Transverse colon (tissue), 4 donors: ENCODE measurements at regions not wholly inside any gene's neighbourhood (a gene's known extent, or its start where the extent isn't known, plus 50 kb on each side); places are given as distances from the start of the nearest gene placed in this dataset.
"Not testable (repeated sequence)": the region's sequence is repeated elsewhere in the genome, so short reads cannot be mapped to it uniquely, and the experiment has no call there.

Experiments
- DNase-seq: peaks from one replicate; pipeline ENCODE4 v3.0.0-alpha.2; 2019
- H3K27ac ChIP-seq, 4 donors: fragments of 200-600 bp; sonication (generic); 2 replicates each; pipeline ENCODE4 v1.5.1; 2016 to 2018; ENCODE audit warnings: inconsistent platforms in 4 of 4
- H3K27me3 ChIP-seq: fragments of 200-600 bp; sonication (generic); 2 replicates; pipeline ENCODE4 v1.5.1; 2017; ENCODE audit warnings: inconsistent platforms
- H3K36me3 ChIP-seq, 4 donors: fragments of 200-600 bp; sonication (generic); 2 replicates each; pipeline ENCODE4 v1.5.1; 2017 to 2019; ENCODE audit warnings: inconsistent platforms in 4 of 4
- H3K4me1 ChIP-seq, 4 donors: fragments of 200-600 bp; sonication (generic); 2 replicates each; pipeline ENCODE4 v1.5.1; 2017 to 2020; ENCODE audit warnings: inconsistent platforms in 4 of 4
- H3K4me3 ChIP-seq, 4 donors: fragments of 200-600 bp; sonication (generic); 1 replicate in 1 of 4; 2 replicates in 3 of 4; pipeline versions ENCODE4 v1.5.1 to v1.6.1; 2017 to 2019; ENCODE audit warnings: inconsistent platforms in 4 of 4
- H3K9me3 ChIP-seq, 2 donors: fragments of 200-600 bp; sonication (generic); 2 replicates each; pipeline ENCODE4 v1.5.1; 2017 to 2019; ENCODE audit warnings: inconsistent platforms in 2 of 2
- WGBS, 2 donors: methylation state at CpG; one replicate each; pipeline ENCODE4 v1.1.5; 2018; ENCODE audit warnings: low coverage in 1 of 2; 5-methylcytosine and 5-hydroxymethylcytosine counted together
- in situ Hi-C, 4 donors: fragments of 200-750 bp; cut with MboI; loops; one replicate each; pipeline versions ENCODE4 v1.15.0 to v1.15.1; 2017; ENCODE audit warnings: low sequenced_read_pairs in 3 of 4, low pct_ligation_motif_present in 1 of 4, low pct_unique_long_range_greater_than_20kb in 1 of 4
- intact Hi-C: fragments of 100-400 bp; cut with DNase I; formaldehyde crosslinking; loops from one replicate; pipeline ENCODE4 v1.15.1; 2023; ENCODE audit warnings: low total_unique reads

DNA sequence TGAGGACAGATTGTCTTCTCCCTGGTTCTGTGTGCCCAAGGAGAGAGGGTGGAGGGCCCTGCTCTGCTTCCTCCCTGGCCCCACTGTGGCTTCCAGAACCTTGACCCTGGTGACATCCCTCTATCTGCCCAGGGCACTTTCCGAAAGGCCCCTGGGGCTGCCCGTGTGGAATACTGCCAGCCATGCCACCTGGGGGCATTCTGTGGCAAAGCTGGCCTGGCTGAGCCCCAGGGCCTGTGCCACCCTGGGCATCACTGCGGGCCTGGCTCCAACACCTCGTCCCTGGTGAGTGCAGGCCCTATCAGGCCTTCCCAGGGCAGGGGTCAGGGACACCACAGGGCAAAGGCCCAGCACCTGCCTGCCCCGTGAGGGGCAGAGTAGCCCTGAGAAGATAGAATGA, 123.7 kb upstream of the MTLN start:
- in situ Hi-C loops, H3K4me3 ChIP-seq, H3K27ac ChIP-seq, DNase-seq, H3K27me3 ChIP-seq, intact Hi-C loops, H3K36me3 ChIP-seq, H3K4me1 ChIP-seq, H3K9me3 ChIP-seq: not testable (repeated sequence)
- WGBS, 2 donors: no CpG with 5 or more reads among the region's 5 CpGs

DNA sequence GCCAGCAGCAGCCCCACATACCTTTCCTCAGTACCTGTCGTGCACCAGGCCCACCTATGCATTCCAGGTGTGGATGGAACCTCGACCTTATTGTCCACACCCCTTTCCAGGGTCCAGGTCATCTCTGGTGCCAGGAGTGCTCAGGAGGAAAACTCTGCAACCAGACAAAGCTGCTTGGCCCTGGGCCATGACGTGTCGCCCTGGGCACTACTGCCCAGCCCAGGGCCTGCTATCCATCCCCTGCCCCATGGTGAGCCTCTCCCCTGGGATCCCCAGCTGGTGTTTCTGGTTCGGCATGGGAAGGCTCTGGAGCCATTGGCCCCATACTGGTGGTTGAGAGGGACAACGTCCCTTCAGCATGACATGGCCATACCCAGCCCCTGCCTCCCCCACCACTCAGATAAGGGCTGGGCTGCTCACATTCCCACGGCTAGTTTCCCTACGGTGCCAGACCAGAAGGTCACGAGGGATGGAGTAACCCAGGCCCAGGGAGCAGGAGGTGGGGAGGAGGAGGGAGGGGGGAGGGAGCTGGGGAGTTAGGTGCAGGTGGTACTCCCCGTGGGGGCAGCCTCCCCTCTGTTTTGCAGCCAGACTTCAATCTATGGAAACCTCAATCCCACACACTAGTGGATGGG, 123.2 kb upstream of the MTLN start:
- H3K4me3 ChIP-seq, H3K27ac ChIP-seq, intact Hi-C loops, H3K27me3 ChIP-seq, DNase-seq, in situ Hi-C loops, H3K4me1 ChIP-seq, H3K36me3 ChIP-seq, H3K9me3 ChIP-seq: not testable (repeated sequence)
- 94% methylated on average over 4 of the region's 10 CpGs; no CpG with 5 or more reads in 1 of the 2 donors for WGBS, 2 donors

DNA sequence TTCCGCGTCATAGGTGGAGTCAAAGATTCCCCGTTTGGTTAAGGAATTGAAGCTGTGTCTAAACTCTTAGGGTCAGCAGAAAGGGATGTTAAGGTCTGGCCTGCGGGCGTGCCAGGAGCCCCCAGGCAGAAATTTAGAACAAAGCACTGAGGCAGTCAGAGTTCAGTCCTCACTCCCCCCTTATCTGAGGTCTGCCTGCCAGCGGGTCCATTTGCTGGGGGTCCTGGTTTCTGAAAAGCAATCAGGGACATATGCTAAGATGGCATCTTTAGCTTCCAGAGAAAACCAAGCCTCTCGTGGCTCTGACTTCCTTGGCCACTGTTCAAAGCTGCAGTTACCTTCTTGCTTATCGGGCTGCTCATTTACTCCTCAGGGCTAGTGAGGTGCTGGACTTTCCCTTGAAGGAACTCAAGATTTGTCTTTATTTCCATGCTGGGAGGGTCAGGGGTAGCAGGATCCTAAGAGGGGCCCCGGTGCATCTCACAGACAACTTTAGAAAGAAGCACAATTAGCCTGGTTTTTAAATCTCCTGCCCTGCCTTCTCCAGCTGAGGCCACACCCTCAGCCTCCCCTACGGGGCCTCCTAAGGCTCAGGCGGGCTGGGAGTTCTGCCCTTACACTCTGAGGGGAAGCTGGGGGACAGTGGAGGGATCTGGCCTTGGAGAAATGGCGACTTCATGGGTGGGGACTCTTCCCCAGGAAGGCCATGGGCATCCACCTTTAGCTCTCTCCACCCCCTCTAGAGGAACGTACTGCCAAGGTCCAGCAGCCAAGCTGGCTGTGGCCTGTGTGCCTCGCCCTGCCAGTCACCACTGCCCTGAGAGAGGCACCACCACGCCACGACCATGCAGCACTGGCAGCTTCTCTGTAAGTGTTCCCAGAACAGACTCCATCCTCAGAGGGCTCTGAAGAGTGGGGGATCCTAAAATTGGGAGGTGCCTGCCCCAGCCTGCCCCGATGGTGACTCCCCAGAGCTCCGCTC, 121.1 kb upstream of the MTLN start:
- 89% methylated on average over 3 of the region's 18 CpGs; no CpG with 5 or more reads in 1 of the 2 donors for WGBS, 2 donors
- H3K27me3 ChIP-seq, in situ Hi-C loops, H3K4me3 ChIP-seq, H3K36me3 ChIP-seq, H3K9me3 ChIP-seq, DNase-seq, H3K27ac ChIP-seq, H3K4me1 ChIP-seq, intact Hi-C loops: not testable (repeated sequence)

DNA sequence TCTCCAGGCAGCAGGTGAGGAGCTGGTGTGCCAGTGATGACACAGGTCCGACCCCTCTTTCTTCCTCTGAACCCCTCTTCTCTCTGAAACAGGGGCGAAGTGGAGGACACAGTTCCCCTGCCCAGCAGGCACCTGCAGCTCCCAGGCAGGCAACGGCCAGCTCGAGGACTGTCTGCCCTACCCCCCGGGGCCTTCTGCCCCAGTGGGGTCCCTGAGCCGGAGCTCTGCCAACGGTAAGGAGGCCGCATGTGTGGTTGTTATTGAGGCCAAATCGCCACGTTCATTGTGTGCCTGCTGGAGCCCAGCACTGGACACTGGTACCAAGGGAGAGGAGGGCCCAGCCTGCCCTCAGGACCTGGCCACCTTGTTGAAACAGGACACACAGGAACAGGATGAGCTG, 119.3 kb upstream of the MTLN start:
- H3K36me3 ChIP-seq, DNase-seq, H3K4me1 ChIP-seq, H3K27me3 ChIP-seq, in situ Hi-C loops, H3K9me3 ChIP-seq, H3K27ac ChIP-seq, H3K4me3 ChIP-seq, intact Hi-C loops: not testable (repeated sequence)
- 92% methylated on average over 8 of the region's 10 CpGs; no CpG with 5 or more reads in 1 of the 2 donors for WGBS, 2 donors

DNA sequence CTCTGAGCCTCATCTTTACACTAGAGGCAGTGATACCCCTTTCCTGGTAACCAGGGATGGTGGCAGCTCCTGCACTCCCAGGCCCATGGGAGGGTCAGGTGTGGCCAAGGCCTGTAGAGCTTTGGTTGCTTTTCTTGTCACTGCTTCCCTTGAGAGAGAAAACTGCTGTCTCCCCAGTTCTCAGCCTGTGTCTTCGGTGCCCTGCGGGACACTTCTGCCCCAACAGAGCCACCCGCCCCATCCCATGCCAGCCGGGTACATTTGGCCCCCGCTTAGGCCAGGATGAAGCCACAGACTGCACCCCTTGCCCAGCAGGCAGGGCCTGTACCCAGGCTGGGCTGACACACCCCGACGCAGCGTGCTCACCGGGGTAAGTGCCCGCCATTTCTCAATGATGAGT, 117.4 kb upstream of the MTLN start:
- H3K27ac ChIP-seq, intact Hi-C loops, DNase-seq, H3K36me3 ChIP-seq, H3K4me3 ChIP-seq, H3K4me1 ChIP-seq, H3K27me3 ChIP-seq, in situ Hi-C loops, H3K9me3 ChIP-seq: not testable (repeated sequence)
- 90 to 98% methylated on average over 2 to 5 of the region's 10 CpGs for WGBS, 2 donors

DNA sequence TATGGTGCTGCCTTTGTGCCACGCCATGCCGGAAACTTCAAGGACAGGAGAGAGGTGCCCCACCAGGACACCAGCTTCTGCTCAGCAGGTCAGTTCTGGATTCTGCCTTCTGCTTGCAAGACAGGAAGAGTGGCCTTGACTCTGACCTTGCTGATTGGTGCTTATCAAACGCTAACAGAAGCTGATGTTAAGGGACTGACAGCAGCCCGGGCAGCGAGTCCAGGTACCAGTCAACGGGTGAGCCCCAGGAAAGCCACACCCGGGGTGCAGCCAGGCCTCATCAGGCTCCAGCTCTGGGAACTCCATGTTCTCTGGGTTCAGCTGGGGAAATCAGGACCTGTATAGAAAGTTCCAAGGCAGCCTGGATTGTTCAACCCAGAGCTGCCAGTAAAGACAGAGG, 116.8 kb upstream of the MTLN start:
- DNase-seq, H3K27me3 ChIP-seq, H3K27ac ChIP-seq, H3K36me3 ChIP-seq, H3K4me3 ChIP-seq, in situ Hi-C loops, intact Hi-C loops, H3K9me3 ChIP-seq, H3K4me1 ChIP-seq: not testable (repeated sequence)
- WGBS, 2 donors: 64% methylated on average over 5 of the region's 7 CpGs; no CpG with 5 or more reads in 1 of the 2 donors

DNA sequence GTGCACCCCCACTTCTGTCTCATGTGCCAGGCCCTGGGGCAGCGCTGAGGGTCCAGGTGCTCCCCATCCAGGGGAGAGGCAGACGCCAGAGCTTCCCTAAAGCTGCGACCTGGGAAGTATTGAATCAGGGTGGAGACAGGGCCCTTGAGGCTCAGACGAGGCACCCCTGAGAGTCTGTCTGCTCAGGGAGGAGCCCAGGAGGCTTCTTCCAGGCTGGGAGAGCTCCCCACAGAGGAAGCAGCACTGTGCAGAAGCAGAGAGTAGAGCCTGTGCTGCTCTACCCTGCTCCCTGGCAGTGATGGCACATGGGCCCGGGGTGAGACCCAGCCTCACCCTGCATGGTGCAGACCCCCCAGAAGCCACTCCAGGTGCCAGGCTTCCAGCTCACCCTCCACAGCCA, 116.3 kb upstream of the MTLN start:
- in situ Hi-C loops: not testable (repeated sequence)

DNA sequence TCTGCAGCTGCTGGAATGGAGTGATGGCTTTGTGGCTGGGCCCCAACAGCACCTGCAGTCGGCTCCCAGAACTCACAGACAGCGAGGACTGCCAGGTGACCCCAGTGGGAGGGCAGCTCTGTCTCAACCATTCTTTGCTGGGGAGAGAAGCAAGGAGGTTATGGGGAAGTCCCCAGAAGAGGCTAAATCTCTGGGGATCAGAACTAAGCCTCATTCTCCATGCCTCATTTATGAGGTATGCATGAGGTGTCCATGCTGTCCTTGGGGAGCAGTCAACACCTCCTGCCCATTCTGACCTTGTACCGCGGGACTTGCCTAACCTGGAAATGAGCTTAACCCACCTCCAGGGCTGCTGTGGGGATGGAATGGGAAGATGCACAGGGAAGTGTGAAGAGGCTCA, 111.5 kb upstream of the MTLN start:
- in situ Hi-C loops, H3K4me3 ChIP-seq, DNase-seq, intact Hi-C loops, H3K27ac ChIP-seq, H3K9me3 ChIP-seq, H3K27me3 ChIP-seq, H3K4me1 ChIP-seq, H3K36me3 ChIP-seq: not testable (repeated sequence)
- no CpG with 5 or more reads among the region's 4 CpGs for WGBS, 2 donors

More for the DNA sequence above, 116.3 kb upstream of the MTLN start:
- intact Hi-C loops, DNase-seq, H3K27me3 ChIP-seq, H3K36me3 ChIP-seq, H3K9me3 ChIP-seq, H3K27ac ChIP-seq, H3K4me1 ChIP-seq, H3K4me3 ChIP-seq: not testable (repeated sequence)
- WGBS, 2 donors: 85 to 100% methylated on average over 1 to 4 of the region's 5 CpGs

DNA sequence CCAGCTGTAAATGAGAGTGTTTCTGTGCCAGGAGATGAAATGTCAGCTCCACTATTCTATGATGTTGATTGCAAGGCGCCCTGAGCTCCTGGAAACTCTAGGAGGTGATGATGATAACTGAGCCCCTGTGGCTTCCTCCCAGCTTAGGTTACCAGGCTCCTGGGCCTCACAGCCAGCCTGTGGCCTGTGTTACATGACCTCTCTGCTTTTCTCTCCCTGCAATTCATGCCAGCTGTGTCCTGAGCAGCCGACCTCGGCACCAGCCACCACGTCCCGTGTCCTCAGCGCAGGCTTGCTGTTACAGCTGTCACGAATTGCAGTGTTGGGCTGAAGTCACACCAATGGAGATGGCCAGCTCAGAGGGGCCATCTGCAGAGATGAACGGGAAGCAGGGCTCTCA, 110.2 kb upstream of the MTLN start:
- DNase-seq, intact Hi-C loops, in situ Hi-C loops, H3K36me3 ChIP-seq, H3K4me3 ChIP-seq, H3K9me3 ChIP-seq, H3K4me1 ChIP-seq, H3K27me3 ChIP-seq, H3K27ac ChIP-seq: not testable (repeated sequence)
- no CpG with 5 or more reads among the region's 8 CpGs for WGBS, 2 donors

DNA sequence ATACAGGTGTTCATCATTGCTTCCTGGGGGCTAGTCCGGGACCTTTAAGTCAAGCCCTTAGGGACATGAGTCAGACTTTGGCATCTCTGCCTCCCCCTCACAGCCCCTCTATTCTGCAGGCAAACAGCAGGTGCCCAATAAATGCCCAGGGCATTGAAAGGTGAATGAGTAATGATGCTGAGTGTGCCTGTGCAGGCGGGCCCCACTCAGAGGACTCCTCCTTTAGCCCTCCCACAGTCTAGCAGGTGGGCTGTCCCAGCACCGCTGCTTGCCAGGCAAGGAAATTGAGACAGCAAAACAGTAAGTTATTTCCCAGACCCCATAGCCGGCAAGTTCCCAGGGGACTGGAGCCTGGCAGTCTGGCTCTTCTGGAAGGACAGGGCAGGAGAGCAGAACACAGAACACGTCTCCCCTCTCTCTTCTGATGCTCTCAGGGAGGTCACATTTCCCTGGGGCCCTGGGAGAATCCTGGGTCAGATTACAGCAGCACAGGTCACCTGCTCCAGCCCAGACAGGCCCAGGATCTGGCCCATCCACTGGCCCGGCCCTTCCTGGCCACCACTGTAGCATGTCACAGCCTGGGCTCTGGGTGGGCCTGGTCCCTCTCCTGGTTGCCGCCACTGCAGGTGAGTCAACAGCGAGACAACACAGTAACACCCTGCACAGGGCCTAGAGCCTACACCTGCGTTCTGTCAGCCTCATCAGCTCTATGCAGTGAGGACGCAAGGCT, 108.7 kb upstream of the MTLN start:
- WGBS, 2 donors: no CpG with 5 or more reads among the region's 10 CpGs
- in situ Hi-C loops, H3K36me3 ChIP-seq, H3K9me3 ChIP-seq, intact Hi-C loops, H3K27me3 ChIP-seq, H3K27ac ChIP-seq, H3K4me1 ChIP-seq, H3K4me3 ChIP-seq, DNase-seq: not testable (repeated sequence)
